GM23338 (cell line): ENCODE measurements at regions not wholly inside any gene's neighbourhood (a gene's known extent, or its start where the extent isn't known, plus 50 kb on each side); places are given as distances from the start of the nearest gene placed in this dataset.
"Not testable (repeated sequence)": the region's sequence is repeated elsewhere in the genome, so short reads cannot be mapped to it uniquely, and the experiment has no call there.

Source experiments
- ATAC-seq: fragments of 200-7000 bp; cut with Tn5 transposase; 3 replicates; pipeline ENCODE4 v1.9.1; 2020
- DNase-seq: peaks from one replicate; pipeline ENCODE4 v3.0.0-alpha.2; 2015; ENCODE audit warnings: low spot score
- H2AFZ ChIP-seq: fragments of 200-600 bp; sonication (generic); 2 replicates; pipeline ENCODE4 v1.8.0; 2016; ENCODE audit warnings: antibody characterized with exemption, mild to moderate bottlenecking, moderate library complexity
- H3F3A ChIP-seq: fragments of 200-600 bp; sonication (generic); replicated peaks from 2 replicates; pipeline ENCODE4 v1.8.0; 2017; ENCODE audit warnings: antibody characterized with exemption, mixed run types, low read depth
- H3K27ac ChIP-seq: fragments of 200-600 bp; sonication (generic); 2 replicates; pipeline ENCODE4 v1.6.1; 2016; ENCODE audit warnings: low read depth
- H3K27me3 ChIP-seq: fragments of 200-600 bp; sonication (generic); 2 replicates; pipeline ENCODE4 v1.8.0; 2016; ENCODE audit warnings: mild to moderate bottlenecking, mixed run types, moderate library complexity; ENCODE audit not compliant: insufficient read depth
- H3K36me3 ChIP-seq: fragments of 200-600 bp; sonication (generic); 2 replicates; pipeline ENCODE4 v1.8.0; 2016; ENCODE audit warnings: mild to moderate bottlenecking; ENCODE audit not compliant: insufficient read depth
- H3K4me1 ChIP-seq: fragments of 200-600 bp; sonication (generic); 2 replicates; pipeline ENCODE4 v1.8.0; 2016; ENCODE audit warnings: mild to moderate bottlenecking, moderate library complexity; ENCODE audit not compliant: insufficient read depth
- H3K4me2 ChIP-seq: fragments of 200-600 bp; sonication (generic); 2 replicates; pipeline ENCODE4 v1.7.1; 2017; ENCODE audit warnings: mixed run types
- H3K4me3 ChIP-seq: fragments of 200-600 bp; sonication (generic); 2 replicates; pipeline ENCODE4 v1.6.1; 2016; ENCODE audit warnings: mixed run types
- H3K79me2 ChIP-seq: fragments of 200-600 bp; sonication (generic); replicated peaks from 2 replicates; pipeline ENCODE4 v1.8.0; 2017; ENCODE audit warnings: mild to moderate bottlenecking; ENCODE audit not compliant: insufficient read depth
- H3K9me2 ChIP-seq: fragments of 200-600 bp; sonication (generic); 2 replicates; pipeline ENCODE4 v1.8.0; 2017; ENCODE audit not compliant: insufficient read depth
- H4K20me1 ChIP-seq: fragments of 200-600 bp; sonication (generic); replicated peaks from 2 replicates; pipeline ENCODE4 v1.8.0; 2017; ENCODE audit warnings: mild to moderate bottlenecking; ENCODE audit not compliant: insufficient read depth
- H3K27ac Mint-ChIP-seq: 2 replicates; pipeline ENCODE4 v1.8.0; 2020; ENCODE audit warnings: inconsistent platforms, mild to moderate bottlenecking, moderate library complexity, mixed read lengths
- H3K27me3 Mint-ChIP-seq: 3 replicates; pipeline ENCODE4 v1.8.0; 2022; ENCODE audit warnings: low read depth, mild to moderate bottlenecking, moderate library complexity, mixed read lengths, inconsistent platforms; ENCODE audit not compliant: insufficient read depth, poor library complexity
- H3K36me3 Mint-ChIP-seq: 3 replicates; pipeline ENCODE4 v1.8.0; 2021; ENCODE audit warnings: low read depth, mild to moderate bottlenecking, inconsistent platforms, moderate library complexity, mixed read lengths
- H3K4me1 Mint-ChIP-seq: 3 replicates; pipeline ENCODE4 v1.8.0; 2020; ENCODE audit warnings: mild to moderate bottlenecking, inconsistent platforms, mixed read lengths
- H3K4me3 Mint-ChIP-seq: 3 replicates; pipeline ENCODE4 v1.8.0; 2021; ENCODE audit warnings: moderate library complexity, mild to moderate bottlenecking, inconsistent platforms, mixed read lengths
- H3K9me3 Mint-ChIP-seq: 3 replicates; pipeline ENCODE4 v1.8.0; 2020; ENCODE audit warnings: moderate library complexity, mild to moderate bottlenecking, inconsistent platforms, mixed read lengths
- CTCF ChIP-seq, 2 experiments: fragments of 200-600 bp in 1 of 2; sonication (generic) in 1 of 2; conservative IDR thresholded peaks; 2 replicates each; pipeline versions ENCODE4 v1.5.1 to v1.6.1; 2016 to 2017; ENCODE audit warnings: antibody characterized with exemption in 2 of 2, low read depth in 2 of 2, mild to moderate bottlenecking in 2 of 2, moderate library complexity in 1 of 2
- ETS1 ChIP-seq: IDR thresholded peaks from 2 replicates; pipeline ENCODE4 v1.6.1; 2016; ENCODE audit warnings: antibody characterized with exemption
- POLR2AphosphoS5 ChIP-seq: IDR thresholded peaks from 2 replicates; pipeline ENCODE4 v1.6.1; 2016; ENCODE audit warnings: antibody characterized with exemption, low read depth
- ZNF114 ChIP-seq: fragments of 250-450 bp; sonication (Bioruptor Pico); IDR thresholded peaks from 2 replicates; pipeline ENCODE4 v1.5.0; 2020; ENCODE audit warnings: mild to moderate bottlenecking, moderate library complexity
- ZNF462 ChIP-seq: fragments of 250-450 bp; sonication (Bioruptor Pico); IDR thresholded peaks from 2 replicates; pipeline ENCODE4 v1.5.0; 2020; ENCODE audit warnings: mild to moderate bottlenecking, moderate library complexity

- TF ChIP-seq ZNF462 (no peak), ETS1 (no peak), ZNF114 (no peak), POLR2AphosphoS5 (no peak), CTCF (conservative IDR thresholded peaks at IDR 0.05; ENCODE audit: low read depth in 2 of 2) (no peak)
Observed at GRCh38 chrX:125492439-125492838, 172.8 kb downstream of the TEX13C start (continued).

- H3K27ac ChIP-seq, ATAC-seq, H3K27me3 Mint-ChIP-seq, H3K4me3 Mint-ChIP-seq, H3K36me3 Mint-ChIP-seq, H3K4me2 ChIP-seq, H3K36me3 ChIP-seq, H3F3A ChIP-seq, H3K4me3 ChIP-seq, H3K4me1 Mint-ChIP-seq, H3K27ac Mint-ChIP-seq, H4K20me1 ChIP-seq, H3K9me2 ChIP-seq, H3K4me1 ChIP-seq, H2AFZ ChIP-seq, H3K27me3 ChIP-seq, H3K9me3 Mint-ChIP-seq, H3K79me2 ChIP-seq: not testable (repeated sequence)
- peak; percentile 2 for DNase-seq
Observed at GRCh38 chrX:125493004-125493403, 173.3 kb downstream of the TEX13C start.
